ENCODE measurements at regions not wholly inside any gene's neighbourhood (a gene's known extent, or its start where the extent isn't known, plus 50 kb on each side); places are given as distances from the start of the nearest gene placed in this dataset.

DNA sequence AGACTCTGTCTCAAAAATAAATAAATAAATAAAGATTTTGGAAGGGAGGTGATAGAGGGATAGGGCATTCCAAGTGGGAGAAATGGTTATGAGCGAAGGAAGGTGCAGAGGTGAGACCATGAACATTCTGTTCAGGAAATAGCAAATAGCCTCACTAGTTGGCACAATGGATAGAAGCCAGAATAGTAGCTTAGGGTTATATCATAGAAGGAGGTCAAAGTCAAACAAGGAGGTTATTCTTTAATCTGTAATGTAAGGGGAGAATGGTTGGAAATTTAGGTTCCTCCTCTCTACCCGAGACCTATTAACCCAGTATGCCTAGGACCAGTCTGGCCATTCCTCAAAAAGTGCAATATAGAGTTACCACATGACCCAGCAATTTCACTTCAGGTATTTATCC lies 275.8 kb downstream of the MN1 start:
- DNase-seq (ENCODE audit: low read depth, low spot score) = no peak

DNA sequence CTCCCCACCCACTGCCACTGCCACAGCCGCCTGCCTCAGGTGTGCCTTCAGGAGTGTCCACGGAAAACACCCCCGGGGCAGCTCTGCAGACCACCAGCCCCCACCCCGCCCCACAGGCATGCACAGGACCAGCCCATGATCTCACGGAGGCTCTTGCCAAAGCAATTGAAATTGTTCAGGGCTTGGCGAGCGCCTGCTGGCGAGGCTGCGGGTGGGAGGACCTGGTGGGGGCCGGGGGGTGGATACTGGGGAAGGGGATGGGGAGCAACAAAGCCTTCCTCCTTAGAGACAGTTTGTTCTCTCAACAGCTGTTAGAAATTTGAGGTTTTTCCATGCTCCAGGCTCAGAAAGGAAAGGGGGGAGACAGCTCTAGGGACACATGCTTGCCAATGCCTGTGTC lies 274.7 kb downstream of the MN1 start:
- no peak for DNase-seq (ENCODE audit: low read depth, low spot score)

DNA sequence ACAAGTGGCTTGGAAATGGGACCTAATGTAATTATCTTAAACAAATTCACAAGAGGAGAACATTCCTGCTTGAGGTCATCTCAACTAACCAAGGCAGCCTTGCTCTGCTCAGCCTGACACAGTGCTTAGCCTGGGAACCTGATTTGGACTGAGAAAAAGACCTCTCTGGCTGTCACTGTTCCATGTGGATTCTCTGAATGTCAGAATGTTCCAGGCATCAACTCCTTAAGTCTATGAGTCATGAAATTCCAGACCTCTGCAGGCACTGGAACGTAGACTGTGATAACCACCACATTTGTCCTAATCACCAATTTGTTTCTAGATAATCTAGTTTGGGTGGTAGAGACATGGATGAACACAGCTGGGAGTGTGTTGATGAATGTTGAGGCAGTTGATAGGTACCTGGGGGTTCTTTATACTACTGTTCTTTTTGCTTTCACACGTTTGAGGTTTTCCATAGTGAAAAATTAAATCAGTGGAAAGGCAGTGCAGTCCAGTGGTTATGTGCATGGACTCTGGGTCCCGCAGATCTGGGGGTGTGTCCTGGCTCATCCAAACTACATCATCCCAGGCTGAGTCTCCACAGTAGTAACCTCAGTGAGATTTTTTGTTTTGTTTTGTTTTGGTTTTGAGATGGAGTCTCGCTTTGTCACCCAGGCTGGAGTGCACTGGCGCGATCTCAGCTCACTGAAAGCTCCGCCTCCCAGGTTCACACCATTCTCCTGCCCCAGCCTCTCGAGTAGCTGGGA lies 269.6 kb downstream of the MN1 start:
- DNase-seq (ENCODE audit: low read depth, low spot score) = no peak

DNA sequence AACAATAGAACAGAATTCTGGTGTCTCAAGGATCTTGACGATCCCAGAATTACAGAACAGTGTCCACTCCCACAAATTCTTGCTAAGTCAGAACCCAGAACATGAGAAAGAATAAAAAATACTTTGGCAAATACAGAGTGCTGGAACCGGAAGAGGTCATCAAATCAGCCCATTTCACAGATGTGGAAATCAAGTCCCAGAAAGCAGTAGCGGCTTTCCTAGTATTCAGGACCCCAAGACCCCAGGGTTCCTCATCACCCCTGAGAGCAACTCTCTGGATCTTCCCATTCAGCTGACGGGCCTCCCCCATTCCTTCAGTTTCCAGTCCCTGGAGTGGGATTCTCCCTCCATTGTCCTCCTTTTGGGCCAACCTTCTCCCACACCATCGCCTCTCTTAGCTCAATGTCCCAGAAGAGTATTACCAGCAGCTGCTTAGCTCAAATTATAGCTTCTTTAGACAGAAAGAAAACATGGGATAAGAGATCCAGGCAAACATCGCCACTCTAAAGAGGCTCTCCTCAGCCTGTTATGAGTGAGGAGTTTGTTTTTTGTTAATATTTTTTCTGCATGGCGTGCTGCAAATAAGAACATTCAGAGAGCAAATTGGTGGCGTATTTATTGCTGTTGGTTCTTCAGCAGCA lies 268.3 kb downstream of the MN1 start:
- no peak for DNase-seq (ENCODE audit: low read depth, low spot score)

- DNase-seq (ENCODE audit: low read depth, low spot score) = no peak
Measured at GRCh38 chr22:27534720-27535125, 266.8 kb downstream of the MN1 start.

DNA sequence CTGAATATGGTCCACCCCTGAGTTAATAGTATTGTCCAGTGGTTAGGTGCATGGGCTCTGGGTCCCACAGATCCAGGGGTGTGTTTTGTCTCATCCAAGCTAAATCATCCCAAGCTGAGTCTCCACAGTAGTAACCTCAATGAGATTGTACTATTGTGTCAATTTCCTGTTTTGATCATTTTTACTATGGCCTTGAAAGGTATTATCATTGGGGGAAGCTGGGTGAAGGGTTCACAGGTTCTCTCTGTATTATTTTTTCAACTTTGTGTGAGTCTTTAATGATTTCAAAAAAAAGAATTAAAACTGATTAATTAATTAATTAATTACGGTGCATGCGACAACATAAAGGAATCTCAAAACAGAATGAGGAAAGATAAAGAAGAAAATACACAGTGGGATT lies 266.1 kb downstream of the MN1 start:
- DNase-seq (ENCODE audit: low read depth, low spot score) = no peak

DNA sequence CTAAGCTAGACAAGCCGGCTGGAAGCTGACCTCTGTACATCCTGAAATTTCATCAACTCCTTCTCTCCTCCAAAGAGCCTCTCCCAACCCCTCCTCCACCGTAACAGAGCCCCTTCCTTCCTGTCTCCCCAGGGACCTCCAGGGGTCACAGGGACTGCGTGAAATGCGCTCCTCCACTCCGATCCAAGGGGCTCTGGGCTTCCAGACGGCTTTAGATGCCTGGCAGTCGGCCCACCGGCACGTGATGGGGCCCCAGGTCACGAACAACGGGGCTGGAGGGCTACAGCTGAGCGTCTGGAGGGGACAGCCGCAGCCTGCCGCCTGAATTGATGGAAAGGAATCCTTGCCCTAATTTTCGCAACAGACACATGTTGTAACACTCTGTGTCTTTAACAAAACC lies 264.1 kb downstream of the MN1 start:
- DNase-seq (ENCODE audit: low read depth, low spot score) = no peak

DNA sequence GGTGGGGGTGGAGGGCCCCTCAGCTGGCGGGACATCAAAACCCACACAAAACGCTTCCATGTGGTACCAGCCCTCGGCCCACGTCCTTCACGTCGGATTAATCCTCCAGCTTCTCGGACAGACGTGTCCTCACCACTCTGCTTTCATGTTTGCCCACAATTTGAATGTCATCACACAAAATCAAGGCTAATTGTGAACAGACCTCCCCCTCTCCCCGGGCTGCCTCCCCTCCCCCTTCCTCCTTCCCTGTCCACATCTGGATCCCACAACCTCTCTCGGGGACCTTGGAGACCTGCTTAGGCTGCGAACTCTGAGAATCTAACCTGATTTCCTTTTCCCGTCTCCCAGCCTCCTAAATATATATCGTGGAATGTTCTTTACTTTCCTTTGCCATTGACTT lies 262.9 kb downstream of the MN1 start:
- no peak for DNase-seq (ENCODE audit: low read depth, low spot score)

DNA sequence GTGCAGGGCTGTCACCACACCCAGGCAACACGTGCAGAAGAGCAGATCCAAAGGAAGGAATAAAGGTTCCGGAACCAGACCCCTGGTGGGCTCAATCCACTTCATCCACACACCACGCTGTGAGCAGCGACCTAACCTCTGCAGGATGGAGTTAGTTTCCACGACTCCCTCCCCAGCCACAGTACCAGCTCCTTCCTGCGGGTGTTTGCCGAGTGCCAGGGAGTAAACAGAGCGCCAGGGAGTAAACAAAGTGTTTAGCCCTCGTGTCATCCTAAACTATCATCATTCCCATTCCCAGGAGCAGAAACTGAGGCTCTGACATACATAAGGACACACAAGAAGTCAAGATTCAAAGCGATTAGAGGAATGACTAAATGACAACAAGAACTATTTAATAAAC lies 261.3 kb downstream of the MN1 start:
- DNase-seq (ENCODE audit: low read depth, low spot score) = no peak

DNA sequence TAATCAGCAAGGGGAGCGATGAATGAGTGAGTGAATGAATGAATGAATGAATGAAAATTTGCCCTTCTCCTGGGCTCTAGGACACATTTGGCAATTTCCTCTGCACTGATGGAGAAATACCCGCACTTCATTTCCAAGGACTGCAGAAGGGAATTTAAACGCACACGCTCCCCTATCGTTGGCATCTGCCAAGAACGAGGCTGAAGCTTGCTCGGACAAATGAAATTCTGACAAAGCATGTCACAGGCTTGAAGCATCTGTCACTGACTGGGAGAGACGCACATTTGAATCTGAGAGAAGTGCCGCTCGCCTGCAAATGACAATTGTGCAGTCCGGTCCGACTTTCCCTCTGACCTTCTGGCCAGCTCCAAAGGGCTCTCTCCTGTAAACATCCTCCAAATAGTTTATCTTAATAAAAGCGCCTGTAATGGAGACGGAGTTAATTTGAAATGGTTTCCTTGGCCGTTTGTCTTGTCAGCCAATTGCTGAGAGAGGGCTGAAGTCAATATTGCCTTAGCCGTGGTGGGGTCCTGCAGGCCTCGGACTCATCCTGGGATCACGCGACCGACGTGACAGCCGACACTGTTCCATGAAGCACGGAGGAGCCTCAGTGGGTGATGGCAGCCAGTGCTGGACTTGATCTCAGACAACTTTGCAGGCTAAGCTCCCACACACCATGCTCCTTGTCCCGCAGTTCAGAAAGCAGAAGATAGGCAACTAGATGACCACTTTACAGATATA lies 260.7 kb downstream of the MN1 start:
- no peak for DNase-seq (ENCODE audit: low read depth, low spot score)

GRCh38 chr22:27541836-27542235 lies 259.7 kb downstream of the MN1 start:
- DNase-seq (ENCODE audit: low read depth, low spot score) = no peak

DNA sequence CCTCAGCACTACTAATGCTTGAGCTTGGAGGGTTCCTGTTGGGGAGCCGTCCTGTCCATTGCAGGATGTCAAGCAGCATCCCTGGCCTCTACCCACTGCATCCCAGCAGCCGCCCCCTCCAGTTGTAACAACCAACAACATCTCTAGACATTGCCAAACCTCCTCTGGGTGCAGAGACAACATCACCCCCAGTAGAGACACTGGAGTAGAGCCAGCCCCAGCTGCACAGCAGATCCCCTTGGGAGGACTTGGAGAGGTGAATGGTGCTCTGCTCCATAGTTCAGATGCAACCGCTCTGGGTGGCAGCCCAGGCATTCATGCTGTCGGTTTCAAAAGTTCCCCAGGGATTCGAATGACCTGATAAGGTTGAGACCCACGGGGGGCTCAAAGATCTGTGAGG lies 259.0 kb downstream of the MN1 start:
- DNase-seq (ENCODE audit: low read depth, low spot score) = no peak

GRCh38 chr22:27543460-27543859 lies 258.1 kb downstream of the MN1 start:
- no peak for DNase-seq (ENCODE audit: low read depth, low spot score)

GRCh38 chr22:27545085-27545484 lies 256.5 kb downstream of the MN1 start:
- DNase-seq (ENCODE audit: low read depth, low spot score) = no peak

DNA sequence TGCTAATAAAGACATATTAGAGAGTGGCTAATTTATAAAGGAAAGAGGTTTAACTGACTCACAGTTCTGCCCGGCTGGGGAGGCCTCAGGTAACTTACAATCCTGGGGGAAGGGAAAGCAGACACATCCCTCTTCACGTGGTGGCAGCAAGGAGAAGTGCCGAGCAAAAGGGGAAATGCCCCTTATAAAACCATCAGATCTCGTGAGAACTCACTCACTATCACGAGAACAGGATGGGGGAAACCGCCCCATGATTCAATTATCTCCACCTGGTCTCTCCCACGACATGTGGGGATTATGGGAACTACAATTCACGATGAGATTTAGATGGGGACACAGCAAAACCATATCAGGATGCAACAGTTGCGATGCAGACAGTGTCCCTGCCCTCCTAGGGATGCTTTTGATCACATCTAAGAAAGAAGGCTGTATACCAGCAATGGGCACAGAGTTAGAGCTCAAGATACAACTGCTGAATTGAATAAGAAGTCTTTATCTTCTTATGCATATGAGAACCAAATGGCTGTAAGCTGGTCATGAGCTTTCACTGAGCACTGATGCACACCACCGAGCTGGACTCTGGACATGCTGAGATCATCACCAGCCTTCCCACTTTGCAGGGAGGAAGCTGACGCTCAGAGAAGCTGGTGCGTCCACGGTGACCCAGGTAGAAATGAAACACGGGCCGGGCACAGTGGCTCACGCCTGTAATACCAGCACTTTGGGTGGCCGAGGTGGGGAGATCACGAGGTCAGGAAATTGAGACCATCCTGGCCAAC lies 255.2 kb downstream of the MN1 start:
- DNase-seq (ENCODE audit: low read depth, low spot score) = no peak

DNA sequence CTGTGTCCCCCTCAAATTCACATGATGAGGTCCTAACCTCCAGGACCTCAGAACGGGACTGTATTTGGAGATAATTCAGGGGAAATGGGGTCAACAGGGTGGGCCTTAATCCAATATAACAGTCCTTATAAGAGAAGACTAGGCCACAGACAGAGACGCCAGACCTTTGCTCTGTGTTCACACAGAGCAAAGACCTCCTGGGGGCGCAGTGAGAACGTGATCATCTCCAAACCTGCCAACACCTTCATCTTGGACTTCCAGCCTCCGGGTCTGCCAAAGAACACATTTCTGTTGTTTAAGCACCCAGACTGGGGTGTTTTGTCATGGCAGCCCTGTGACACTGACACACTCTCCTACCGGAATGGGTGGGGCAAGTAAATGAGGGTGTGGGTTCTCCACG lies 250.2 kb downstream of the MN1 start:
- no peak for DNase-seq (ENCODE audit: low read depth, low spot score)

DNA sequence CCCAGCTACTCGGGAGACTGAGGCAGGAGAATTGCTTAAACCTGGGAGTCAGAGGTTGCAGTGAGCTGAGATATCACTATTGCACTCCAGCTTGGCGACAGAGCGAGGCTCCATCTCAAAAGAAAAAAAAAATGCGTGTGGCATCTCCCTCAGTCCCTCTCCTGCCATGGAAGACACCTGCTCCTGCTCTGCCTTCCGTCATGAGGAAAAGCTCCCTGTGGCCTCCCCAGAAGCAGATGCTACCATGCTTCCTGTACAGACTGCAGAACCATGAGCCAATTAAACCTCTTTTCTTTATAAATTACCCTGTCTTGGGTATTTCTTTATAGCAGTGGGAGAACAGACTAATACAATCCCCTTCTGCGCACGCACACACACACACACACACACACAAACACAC lies 249.4 kb downstream of the MN1 start:
- no peak for DNase-seq (ENCODE audit: low read depth, low spot score)

DNA sequence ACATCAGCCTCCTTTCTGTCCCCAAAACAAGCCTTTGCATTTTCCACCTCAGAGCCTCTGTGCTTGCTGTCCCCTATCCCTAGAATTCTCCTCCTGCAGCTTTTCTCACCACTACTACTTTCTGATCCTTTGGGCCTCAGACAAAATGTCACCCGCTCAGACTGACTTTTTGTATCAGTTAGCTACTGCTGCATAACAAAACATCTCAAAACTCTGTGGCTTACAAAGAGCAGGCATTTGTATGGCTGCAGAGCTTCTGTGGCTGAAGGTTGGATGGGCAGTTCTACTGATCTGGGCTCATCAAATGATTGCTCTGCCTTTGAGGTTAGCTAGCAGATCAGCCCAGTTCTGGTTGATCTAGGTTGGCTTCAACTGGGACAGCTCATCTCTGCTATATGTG lies 248.7 kb downstream of the MN1 start:
- no peak for DNase-seq (ENCODE audit: low read depth, low spot score)

DNA sequence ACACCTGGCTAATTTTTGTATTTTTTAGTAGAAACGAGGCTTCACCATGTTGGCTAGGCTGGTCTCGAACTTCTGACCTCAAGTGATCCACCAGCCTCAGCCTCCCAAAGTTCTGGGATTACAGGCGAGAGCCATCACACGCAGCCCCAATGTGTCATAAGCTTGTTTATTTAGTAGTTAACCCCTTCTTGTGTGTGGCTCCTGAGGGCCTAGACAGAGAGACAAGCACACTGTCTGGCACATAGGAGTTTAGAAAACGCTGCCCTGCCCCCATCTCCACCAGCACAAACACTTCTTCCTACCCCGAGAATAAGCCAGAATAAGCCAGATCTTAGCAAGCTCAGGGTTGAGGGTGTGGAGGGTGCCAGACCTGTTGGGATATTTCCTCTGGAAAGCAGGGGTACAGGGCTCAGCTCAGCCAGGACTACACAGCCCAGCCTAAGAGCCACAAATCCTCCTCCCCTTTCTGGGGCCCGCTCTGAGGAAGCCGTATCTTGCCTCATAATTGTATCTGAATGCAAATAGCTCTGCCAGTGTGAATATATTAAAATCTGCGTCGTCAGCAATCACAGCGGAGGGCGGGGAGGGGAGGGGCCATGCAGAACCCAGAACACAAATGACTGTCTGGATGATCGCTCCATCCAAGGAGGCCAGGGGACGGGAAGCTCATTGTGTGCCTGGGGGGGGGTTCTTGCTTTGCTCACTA lies 247.3 kb downstream of the MN1 start:
- no peak for DNase-seq (ENCODE audit: low read depth, low spot score)

DNA sequence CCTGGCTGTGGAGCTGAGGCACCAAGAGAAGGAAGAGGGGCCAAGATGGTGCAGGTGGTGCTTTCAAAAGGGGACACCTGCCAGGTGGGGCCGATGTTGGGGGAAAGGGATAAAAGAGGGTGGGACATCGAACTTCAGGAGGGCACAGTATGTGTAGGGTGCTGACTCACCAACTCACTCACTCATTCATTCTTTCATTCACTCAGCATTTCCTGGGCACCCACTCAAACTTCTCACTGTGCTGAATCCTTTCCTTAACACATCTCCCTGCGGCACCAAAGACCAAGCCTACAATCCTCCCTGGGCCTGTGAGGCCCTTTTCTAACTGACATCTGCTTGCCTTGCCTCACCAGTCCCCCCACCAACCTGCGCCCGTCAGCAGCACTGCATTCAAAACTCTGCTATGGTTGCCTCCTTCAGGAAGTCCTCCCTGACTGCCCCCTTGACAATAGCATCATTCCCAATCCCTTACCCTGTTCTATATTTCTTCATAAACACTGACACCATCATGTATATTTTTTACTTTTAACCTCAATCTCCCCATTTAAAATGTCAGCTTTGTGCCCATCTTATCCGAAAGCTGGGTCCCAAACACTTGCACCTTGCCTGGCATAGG lies 246.6 kb downstream of the MN1 start:
- no peak for DNase-seq (ENCODE audit: low read depth, low spot score)

- no peak for DNase-seq (ENCODE audit: low read depth, low spot score)
Measured at GRCh38 chr22:27556371-27556770, 245.2 kb downstream of the MN1 start.

Data from iPS DF 19.7 (cell line).